Umbilical cord (tissue), 1 donor: ENCODE measurements at regions not wholly inside any gene's neighbourhood (a gene's known extent, or its start where the extent isn't known, plus 50 kb on each side); places are given as distances from the start of the nearest gene placed in this dataset.
"Not testable (repeated sequence)": the region's sequence is repeated elsewhere in the genome, so short reads cannot be mapped to it uniquely, and the experiment has no call there.

ENCODE experiments used
- DNase-seq: peaks from one replicate; pipeline ENCODE4 v3.0.0-alpha.2; 2015; ENCODE audit warnings: low spot score

DNA sequence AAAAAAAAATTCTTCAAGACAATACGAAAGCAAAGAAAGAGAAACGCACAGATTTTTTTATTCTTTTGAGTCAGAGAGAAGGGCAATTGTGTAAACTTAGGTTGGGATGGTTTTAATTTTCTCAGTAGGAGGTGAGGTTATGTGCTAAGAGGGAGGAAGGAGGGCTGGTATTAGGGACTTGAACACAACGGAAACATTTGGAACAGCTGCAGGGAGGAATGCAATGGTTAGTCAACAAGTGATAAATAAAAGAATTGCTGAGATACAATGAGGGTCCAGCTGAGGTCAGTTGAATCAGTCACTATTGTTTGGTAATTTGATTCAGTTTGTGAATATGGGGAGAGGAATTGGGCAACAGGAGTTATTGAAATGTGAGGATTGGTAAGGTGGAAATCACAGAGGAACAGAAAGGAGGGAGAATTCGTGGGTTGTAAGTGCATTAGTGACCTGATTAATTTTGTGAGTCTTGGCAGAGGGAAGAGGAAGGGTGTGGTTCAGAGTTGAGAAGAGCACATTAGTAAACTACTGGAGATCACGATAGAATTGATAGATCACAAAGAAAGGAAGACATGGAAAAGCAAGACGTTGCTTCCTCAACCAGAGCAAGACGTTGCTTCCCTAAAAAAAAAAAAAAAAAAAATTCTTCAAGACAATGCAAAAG, 499.5 kb upstream of the SPRY2 start:
- DNase-seq = no peak

DNA sequence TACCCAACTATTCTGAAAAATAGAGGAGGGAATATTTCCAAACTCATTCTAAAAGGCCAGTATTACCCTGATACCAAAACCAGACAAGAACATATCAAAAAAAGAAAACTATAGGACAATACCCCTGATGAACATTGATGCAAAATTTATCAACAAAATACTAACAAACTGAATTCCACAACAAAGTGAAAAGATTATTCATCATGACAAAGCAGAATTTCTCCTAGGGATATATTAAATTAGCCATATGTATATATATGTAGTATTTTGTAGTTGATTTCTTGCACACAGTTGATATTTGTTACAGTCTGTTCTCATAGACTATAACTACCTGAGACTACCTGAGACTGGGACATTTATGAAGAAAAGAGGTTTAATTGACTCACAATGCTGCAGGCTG, 495.0 kb upstream of the SPRY2 start:
- DNase-seq = no peak

DNA sequence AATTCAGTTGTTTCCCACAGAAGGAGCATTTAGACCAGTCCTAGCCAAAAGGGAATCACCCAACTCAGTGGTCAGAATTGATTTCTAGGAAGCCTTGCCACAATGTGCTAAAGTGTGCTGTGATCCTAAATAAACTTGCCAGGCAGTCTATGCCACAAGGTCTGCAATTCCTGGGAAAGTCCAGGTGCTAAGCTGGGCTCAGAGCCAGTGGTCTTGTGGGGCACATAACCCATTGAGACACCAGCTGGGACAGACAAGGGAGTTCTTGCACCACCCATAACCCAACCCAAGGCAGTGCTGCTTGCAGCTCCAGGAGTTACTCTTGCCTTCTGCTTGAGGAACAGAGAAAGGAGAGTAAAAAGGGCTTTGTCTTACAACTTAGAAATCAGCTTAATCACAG, 489.5 kb upstream of the SPRY2 start:
- DNase-seq = no peak

DNA sequence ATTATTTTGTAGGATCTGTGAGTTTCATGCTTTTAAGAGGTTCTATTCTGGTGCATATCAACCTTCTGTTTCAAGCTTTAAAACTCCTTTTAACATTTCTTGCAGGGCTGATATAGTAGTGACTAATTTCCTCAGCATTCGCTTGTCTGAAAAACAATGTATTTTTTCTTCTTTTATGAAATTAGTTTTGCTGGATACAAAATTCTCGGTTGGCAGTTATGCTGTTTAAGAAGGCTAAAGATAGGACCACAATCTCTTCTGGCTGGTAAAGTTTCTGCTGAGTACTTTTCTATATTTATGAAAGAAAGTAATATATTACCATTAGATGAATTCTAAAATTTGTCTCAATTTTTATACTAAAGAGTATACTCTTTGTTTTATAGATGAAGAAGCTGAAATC, 487.8 kb upstream of the SPRY2 start:
- no peak for DNase-seq

DNA sequence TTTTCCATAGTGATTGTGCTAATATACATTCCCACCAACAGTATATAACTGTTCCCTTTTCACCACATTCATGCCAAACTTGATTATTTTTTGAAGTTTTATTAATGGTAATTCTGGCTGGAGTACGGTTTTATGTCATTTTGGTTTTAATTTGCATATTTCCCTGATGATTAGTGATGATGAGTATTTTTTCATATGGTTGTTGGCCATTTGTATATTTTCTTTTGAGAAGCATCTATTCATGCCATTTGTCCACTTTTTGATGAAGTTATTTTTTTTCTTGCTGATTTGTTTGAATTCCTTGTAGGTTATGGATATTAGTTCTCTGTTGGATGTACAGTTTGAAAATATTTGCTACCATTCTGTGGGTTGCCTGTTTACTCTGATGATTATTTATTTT, 484.4 kb upstream of the SPRY2 start:
- no peak for DNase-seq

DNA sequence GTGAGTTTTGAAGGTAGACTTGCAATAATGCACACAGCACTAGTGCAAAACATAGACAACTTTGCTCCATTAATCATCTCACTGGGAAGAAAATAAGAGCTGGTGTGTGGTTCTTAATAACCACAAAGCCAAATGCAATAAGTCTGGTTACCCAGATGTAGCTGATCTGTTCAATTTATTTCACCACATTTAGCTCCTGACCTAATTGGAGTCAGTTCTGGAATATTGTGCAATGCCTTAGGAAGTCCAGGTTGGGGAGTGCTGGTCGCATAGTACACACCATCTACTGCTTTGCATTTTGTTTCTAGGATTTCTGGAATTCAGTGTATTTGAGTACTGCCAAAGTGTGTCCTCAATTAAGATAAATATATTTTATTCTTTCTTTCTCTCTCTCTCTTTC, 483.3 kb upstream of the SPRY2 start:
- no peak for DNase-seq

DNA sequence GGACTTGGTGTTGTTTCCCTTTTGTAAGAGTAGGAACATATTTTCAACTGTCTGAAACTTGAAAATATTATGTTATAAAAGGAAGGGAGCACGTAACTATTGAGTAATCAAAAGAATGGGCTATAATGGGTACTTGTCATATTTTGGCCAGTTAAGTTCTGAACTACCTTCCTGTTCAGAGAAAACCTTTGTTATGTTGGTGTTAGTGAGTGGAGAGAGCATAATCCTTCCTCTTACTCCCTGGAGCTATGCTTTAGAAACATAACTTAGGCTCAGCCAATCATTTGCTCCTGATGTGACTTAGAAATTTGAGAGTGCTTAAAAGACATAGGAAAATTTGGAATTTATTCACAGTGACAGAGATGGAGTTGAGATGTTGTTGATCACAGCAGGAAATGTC, 482.5 kb upstream of the SPRY2 start:
- no peak for DNase-seq

DNA sequence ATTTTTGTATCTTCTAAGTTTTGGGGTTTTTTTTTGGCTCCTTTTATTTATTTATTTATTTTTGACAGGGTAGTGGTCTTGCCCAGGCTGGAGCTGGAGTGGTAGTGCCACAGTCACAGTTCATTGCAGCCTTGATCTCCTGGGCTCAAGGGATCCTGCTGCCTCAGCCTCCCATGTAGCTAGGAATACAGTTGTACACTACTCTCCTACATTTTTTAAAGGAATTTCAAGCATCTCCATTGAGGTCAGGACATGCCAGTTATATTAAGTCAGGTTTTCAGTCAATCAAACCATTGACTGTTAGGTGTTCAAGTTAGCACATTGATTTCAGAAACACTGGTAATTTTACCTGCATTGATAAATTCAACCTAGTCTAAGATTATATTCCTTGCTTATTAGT, 480.5 kb upstream of the SPRY2 start:
- no peak for DNase-seq

DNA sequence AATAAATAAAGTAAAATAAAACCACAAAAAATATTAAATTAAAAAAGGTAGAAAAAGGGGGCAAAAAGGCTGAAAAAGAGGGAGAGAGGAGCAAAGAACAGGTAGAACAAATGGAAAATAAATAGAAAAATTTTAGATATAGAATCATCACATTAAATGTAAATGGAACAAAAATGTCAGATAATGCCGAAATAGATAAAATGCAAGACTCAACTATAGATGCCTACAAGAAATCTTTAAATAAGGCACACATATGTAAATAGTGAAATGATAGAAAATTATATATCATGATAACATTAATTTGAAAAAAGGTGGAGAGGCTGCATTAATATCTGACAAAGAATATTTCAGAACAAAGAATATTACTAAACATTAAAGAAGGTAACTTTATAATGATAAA, 477.1 kb upstream of the SPRY2 start:
- DNase-seq = no peak

DNA sequence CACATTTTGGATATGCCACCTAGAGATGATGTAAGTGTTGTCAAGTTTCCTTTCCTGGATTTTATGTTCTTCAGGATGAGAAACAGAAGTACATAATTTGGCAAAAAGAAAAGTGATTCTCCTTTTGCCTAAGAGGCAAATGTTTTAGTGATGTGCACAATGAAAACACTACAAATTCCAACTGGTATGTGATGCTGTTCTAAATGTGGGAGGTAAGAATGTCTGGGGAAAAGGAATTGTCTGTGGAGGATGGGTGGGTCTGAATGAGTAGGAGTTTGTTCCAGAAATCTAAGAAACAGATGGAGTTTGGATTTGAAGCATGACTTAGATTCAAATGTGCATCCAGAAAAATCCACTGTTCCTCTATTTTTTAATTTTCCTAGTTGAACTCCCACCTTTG, 473.6 kb upstream of the SPRY2 start:
- no peak for DNase-seq

DNA sequence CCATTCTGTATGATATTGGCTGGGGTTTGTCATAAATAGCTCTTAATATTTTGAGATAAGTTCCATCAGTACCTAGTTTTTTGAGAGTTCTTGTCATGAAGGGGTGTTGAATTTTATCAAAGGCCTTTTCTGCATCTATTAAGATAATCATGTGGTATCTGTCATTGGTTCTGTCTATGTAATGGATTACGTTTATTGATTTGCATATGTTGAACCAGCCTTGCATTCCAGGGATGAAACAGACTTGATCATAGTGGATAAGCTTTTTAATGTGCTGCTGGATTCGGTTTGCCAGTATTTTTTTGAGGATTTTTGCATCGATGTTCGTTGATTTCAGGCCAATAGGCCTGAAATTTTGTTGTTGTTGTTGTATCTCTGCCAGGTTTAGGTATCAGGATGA, 469.4 kb upstream of the SPRY2 start:
- not testable (repeated sequence) for DNase-seq

DNA sequence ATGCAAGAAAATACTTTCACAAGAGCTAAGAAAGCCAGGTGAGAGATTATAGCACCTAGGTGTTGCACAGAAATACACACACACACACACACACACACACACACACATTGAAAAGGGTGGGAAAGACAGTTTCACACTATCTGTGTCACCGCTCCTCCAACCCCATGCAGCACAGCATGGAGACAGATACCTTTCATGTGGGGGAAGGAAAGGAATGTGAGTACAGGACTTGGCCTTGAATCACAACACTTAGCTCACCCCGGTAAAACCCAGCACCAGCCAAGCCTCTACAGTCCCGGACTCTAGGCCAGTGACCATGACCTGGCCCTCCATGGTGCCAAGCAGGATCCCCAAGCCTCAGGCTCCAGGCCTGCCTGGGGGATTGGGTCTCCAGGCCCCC, 462.0 kb upstream of the SPRY2 start:
- no peak for DNase-seq

DNA sequence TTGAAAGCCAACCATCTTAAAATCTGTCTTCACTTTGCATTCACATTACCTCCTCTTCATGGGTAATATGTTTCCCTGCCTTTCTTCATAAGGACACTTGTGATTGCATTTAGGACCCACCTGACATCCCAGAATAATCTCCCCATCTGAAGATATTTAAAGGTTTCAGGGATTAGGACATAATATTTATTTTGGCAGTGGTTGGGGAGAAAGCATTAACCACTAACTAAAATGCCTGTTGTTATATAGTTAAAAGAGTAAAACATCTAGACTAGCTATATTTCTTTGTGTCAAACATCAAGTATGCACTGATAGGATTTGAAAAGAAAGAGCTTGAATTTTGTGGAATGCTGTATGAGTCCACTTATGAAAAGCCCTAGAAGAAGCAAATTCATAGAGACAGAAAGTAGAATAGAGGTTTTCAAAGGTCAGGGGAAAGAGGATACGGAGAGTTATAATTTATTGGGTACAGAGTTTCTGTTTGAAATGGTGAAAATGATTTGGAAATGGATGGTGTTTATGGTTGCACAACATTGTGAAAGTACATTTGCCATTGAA, 457.7 kb upstream of the SPRY2 start:
- no peak for DNase-seq

DNA sequence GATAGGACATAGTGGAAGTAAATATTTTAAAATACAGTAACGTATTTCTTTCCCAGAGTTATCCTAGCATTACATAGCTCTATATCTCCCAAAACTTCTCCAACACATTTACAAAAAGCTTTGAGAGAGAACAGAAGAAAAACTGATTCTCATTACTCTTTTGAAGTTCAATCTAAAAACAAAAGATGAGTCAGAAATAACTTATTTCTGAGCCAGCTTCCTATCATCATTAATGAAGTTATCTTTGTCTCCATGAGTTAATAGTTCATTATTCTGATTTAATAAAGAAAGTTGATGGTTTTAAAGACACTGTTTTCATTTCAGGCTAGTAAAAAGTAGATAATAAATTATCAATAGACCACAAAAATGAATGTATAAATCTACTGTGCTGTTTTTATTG, 446.7 kb upstream of the SPRY2 start:
- DNase-seq = no peak

DNA sequence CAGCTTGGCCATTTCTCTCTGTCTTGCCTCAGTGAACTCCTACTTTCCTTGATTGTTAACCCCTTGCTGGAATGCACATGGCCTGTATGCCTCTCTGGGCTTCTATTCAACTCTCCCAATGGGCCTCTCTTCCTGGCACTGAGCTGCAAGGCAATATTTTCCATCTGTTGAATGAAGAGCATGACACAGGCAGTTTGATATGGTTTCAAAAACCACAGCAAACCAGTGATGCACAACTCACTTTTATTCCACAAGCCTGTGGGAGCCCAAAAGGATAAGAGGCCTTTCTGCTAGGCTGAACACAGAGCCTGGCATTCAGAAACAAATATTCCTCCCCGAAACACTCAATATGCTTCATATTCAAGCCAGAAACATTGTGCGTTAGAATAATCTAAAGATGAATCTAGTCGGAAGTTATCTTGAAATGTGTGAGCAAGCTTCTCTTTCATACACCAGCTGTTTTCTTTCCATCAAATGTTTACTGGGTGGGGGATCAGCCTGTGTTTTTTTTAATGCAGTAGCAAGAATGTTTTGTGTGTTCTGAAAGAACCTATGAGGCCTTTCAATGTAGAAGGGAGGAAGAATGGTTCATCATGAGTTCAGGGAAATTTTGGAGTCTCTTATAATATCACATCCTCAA, 443.1 kb upstream of the SPRY2 start:
- peak; percentile 21 for DNase-seq

DNA sequence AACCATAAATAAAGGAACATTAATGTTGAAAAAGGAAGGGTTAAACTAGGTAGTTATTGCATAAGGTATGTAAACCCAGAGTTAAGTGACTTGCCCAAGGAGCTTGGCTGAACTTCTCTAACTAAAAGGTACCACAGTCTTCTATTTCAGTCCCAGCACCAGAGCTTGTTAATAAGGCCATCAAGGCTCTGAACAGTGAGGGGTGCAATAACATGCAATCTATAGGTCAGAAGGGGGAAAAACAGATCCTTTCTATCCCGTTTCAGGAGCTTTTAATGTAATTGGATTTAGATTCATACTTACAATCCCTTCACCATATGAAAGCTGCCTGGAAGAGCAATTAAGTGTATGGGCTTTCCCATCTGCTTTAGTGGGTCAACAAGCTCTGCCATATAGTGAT, 441.5 kb upstream of the SPRY2 start:
- DNase-seq = no peak

DNA sequence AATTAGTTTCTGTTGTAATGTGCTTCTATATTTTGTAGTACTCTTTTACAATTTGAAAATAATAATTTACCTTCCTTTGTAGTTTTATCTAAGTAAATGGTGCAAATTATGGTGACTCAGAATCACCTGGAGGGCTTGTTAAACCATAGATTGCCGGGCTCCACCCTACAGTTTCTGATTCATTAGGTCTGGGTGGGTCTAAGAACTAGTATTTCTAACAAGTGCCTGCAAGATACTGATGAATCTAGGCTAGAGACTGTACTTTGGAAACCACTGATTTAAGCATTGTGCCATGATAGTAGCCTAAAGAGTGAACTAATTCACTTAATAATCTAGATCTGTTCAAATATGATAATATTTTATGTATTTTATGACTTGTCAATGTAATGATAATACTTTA, 437.4 kb upstream of the SPRY2 start:
- DNase-seq = no peak

DNA sequence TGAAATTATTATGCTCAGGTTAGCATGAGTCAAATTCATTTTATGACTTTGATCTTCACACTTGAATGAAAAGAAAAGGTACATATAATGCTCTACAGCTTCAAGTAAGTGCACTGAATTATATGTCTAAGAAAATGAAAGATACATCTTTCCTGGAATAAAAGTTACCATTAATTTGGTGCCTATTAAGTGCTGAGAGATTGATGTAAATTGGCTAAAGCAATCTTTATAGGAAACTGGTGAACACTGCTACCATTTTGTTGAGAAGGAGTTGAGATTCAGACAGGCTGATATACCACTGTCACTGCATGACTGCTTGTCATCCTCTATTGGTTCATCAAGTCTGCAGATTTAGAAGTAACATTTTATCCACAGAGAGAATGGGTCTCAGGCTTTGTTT, 416.8 kb upstream of the SPRY2 start:
- DNase-seq = no peak

DNA sequence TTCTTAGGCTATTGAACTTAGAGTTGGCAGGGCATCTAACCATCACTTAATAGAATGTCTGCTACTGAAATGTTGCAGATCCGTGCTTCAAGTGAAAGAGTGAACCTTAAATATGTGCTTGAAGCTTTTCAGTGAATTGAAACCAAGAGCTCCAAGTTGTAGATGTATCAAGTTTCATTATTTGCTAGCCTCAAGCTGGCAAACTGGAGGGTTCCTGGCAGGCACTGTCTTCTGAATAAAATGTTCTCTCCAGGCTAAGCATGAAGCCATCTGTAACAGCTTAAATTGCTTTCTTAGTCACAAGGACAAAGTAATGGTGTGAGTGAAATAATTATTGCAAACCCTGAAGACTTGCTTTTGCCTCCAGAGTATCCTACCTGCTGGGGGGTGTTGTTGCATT, 415.0 kb upstream of the SPRY2 start:
- DNase-seq = no peak

DNA sequence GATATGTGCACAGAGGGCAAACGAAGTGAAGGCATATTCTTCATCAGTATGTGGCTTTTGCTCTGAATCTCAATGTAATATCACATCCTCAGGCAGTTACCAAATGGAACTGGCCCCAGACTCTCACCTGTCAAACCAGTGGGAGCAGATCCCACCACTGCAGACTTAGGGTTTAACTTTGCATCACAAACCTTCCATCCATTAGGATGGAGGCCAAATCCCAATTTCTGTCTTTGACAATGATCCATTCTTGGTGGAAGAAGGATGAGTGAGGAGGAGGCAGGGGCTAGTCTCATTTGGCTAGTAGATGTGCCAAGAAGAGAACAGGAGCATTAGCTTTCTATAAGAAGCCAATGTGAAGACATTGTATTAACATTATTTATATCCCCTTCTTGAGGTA, 413.5 kb upstream of the SPRY2 start:
- DNase-seq = no peak

DNA sequence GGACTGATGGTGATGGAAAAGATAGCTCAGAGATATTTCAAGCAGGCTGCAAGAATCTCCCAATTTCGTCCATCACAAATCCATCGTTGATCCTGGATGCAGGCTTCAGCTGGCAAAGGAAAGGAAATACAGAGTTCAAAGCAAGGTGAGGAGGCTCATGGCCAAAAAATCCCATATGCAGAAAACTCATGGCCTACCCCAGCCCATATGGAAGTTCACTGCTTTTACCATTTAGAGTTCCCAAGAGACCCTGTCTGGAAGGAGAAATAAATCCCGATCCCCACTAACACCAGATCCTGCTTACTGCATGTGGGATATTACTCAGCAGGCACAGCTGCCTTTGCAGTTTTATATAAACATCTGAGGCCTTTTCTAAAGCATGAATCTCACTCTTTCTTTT, 412.9 kb upstream of the SPRY2 start:
- DNase-seq = peak; percentile 40

DNA sequence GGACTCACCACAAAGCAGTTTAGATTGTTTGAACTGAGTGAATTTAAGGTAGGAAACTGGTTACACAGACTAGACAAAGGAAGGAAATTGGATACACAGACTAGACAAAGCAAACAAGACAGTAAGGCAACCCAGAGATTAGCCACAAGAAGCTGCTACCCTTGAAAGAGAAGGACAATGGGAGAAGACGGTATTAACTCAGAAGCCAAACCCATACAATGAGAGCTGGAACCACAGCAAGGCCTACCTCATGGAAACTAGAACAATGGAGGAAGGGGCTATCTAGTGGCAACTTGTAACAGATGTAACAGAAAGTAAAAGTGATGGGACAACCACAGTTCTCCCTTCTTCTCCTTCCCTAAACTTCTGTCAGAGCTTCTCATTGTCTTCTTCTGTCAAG, 410.9 kb upstream of the SPRY2 start:
- no peak for DNase-seq

DNA sequence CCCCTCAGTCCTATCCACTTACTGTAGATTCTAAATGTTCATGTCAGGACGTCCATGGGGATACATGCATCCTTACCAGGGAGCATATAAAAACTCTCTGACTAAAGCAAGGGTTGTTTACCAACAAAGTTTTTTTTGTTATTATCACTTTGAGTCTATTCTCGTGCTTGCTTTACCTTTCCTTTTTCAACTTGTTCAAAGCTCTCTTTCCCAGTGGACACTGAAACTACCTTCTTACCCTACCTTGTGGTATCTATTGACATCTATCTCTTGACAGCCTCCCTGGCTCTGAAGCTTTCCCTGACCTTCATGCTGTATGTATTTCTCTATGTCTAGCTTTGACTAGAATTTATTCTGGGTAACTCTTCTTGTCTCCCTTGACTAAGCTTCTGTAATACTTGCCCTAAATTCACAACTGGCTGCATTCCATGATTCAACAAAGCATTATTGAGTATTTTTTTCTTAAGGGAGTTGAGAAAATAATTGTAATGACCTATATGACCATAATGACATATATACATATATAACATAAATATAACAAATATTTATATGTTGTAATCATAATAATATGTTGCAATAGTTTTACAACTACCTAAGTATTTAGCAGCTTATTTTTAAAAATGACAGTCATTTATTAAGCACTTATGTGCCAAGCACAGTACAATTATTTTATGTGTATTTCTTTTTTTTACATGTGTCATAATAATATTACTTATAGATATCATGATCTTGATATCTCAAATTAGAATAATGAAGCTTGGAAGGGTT, 403.4 kb upstream of the SPRY2 start:
- DNase-seq = no peak
